ENCODE measurements at regions not wholly inside any gene's neighbourhood (a gene's known extent, or its start where the extent isn't known, plus 50 kb on each side); places are given as distances from the start of the nearest gene placed in this dataset.

GRCh38 chrX:5086388-5086787, 1142.3 kb downstream of the NLGN4X start:
- no peaks in the 10 kb centered on the region for H3K9me3 ChIP-seq (replicated peaks; ENCODE audit: control insufficient read depth, insufficient read depth, low read length)
- no peaks in the 10 kb centered on the region for H3K79me2 ChIP-seq (ENCODE audit: control insufficient read depth, insufficient read depth, low read length)
- DNase-seq (ENCODE audit: low read depth, low spot score) (no peak), FAIRE-seq (no peak)
- dilution Hi-C loops (cut with MboI; ENCODE audit: extremely low pct_ligation_motif_present, low sequenced_read_pairs) = no loop called here
- CTCF ChIA-PET = no interaction called here
- H3K4me1 ChIP-seq (ENCODE audit: control insufficient read depth, extremely low read depth, insufficient read depth, low read length) = no peaks in the 10 kb centered on the region
- POLR2A ChIA-PET = no interaction called here
- TF ChIP-seq, protein P1, sequence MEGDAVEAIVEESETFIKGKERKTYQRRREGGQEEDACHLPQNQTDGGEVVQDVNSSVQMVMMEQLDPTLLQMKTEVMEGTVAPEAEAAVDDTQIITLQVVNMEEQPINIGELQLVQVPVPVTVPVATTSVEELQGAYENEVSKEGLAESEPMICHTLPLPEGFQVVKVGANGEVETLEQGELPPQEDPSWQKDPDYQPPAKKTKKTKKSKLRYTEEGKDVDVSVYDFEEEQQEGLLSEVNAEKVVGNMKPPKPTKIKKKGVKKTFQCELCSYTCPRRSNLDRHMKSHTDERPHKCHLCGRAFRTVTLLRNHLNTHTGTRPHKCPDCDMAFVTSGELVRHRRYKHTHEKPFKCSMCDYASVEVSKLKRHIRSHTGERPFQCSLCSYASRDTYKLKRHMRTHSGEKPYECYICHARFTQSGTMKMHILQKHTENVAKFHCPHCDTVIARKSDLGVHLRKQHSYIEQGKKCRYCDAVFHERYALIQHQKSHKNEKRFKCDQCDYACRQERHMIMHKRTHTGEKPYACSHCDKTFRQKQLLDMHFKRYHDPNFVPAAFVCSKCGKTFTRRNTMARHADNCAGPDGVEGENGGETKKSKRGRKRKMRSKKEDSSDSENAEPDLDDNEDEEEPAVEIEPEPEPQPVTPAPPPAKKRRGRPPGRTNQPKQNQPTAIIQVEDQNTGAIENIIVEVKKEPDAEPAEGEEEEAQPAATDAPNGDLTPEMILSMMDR (IDR thresholded peaks at IDR 0.05; ENCODE audit: extremely low read depth in 1 of 2, insufficient read depth in 1 of 2, low read depth in 1 of 2, low read length in 2 of 2) = no peak
- TF ChIP-seq GATA2 (IDR thresholded peaks at IDR 0.05; ENCODE audit: insufficient read depth, insufficient read length, low read depth, low read length) = no peak
- TF ChIP-seq MYC (IDR thresholded peaks at IDR 0.05; ENCODE audit: low read depth, low read length) = no peak
- no peak for TF ChIP-seq EZH2 (IDR thresholded peaks at IDR 0.05; ENCODE audit: borderline replicate concordance, low read depth, low read length, severe bottlenecking)
- no peak for TF ChIP-seq FOS (IDR thresholded peaks at IDR 0.05; ENCODE audit: borderline replicate concordance, insufficient read depth, low read length)
- no peak for TF ChIP-seq POLR2A (IDR thresholded peaks at IDR 0.05; ENCODE audit: low read depth, low read length)
- TF ChIP-seq POLR2AphosphoS5 (IDR thresholded peaks at IDR 0.05; ENCODE audit: insufficient read depth, low read depth, low read length) = no peak
- TF ChIP-seq, protein P2, sequence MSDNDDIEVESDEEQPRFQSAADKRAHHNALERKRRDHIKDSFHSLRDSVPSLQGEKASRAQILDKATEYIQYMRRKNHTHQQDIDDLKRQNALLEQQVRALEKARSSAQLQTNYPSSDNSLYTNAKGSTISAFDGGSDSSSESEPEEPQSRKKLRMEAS (IDR thresholded peaks at IDR 0.05; ENCODE audit: insufficient read depth, insufficient read length) = no peak
- TF ChIP-seq JUN (IDR thresholded peaks at IDR 0.05; ENCODE audit: borderline replicate concordance, insufficient read depth, insufficient read length, low read depth) = no peak
- no peaks in the 10 kb centered on the region for H3K9me1 ChIP-seq (replicated peaks; ENCODE audit: control insufficient read depth, extremely low read depth, insufficient read depth, low read length)
- no peaks in the 10 kb centered on the region for H3K27me3 ChIP-seq (ENCODE audit: control insufficient read depth in 2 of 2, insufficient read depth in 2 of 2, low read length in 2 of 2)
- BruUV-seq (replicated peaks) = no TSS peak
- no peak overlapping the region for H3K9ac ChIP-seq (replicated peaks; ENCODE audit: extremely low read depth, insufficient read depth, low read length)
- no peak overlapping the region for H3K27ac ChIP-seq (ENCODE audit: insufficient read depth, low read depth, low read length)
- no peaks in the 10 kb centered on the region for H3K36me3 ChIP-seq (ENCODE audit: control insufficient read depth in 2 of 2, extremely low read depth in 1 of 2, insufficient read depth in 2 of 2, low read length in 2 of 2)
- H3K4me3 ChIP-seq (replicated peaks in 1 of 3; ENCODE audit: insufficient read depth in 1 of 3, low read depth in 1 of 3, low read length in 3 of 3) = no peak overlapping the region
- H4K20me1 ChIP-seq (replicated peaks; ENCODE audit: control insufficient read depth, extremely low read depth, insufficient read depth, low read length) = no peaks in the 10 kb centered on the region
- intact Hi-C loops (cut with micrococcal nuclease) = no loop called here
- H2AFZ ChIP-seq (ENCODE audit: low read depth, low read length) = no peak overlapping the region
- no peak overlapping the region for H3K4me2 ChIP-seq (ENCODE audit: insufficient read depth, low read length)
